ENCODE measurements at regions not wholly inside any gene's neighbourhood (a gene's known extent, or its start where the extent isn't known, plus 50 kb on each side); places are given as distances from the start of the nearest gene placed in this dataset.
"Not testable (repeated sequence)": the region's sequence is repeated elsewhere in the genome, so short reads cannot be mapped to it uniquely, and the experiment has no call there.

- DNase-seq (no peak), ATAC-seq (no peak)
- Histone ChIP-seq H3K27me3 (ENCODE audit: control insufficient read depth in 2 of 2, insufficient read depth in 2 of 2, low read length in 2 of 2) (no peaks in the 10 kb centered on the region), H3K4me1 (ENCODE audit: control insufficient read depth in 2 of 2, insufficient read depth in 2 of 2, low read length in 2 of 2) (no peaks in the 10 kb centered on the region), H3K4me3 (ENCODE audit: low read length) (no peak overlapping the region), H3K27ac (ENCODE audit: low read depth, low read length) (no peak overlapping the region), H3K9me3 (ENCODE audit: control insufficient read depth in 2 of 3, low read length in 3 of 3) (no peaks in the 10 kb centered on the region), H3K36me3 (ENCODE audit: control insufficient read depth in 2 of 3, insufficient read depth in 3 of 3, low read length in 3 of 3) (no peaks in the 10 kb centered on the region)
- Mint-ChIP-seq H3K27ac (no peak overlapping the region), H3K9me3 (peaks cover 0 to 8% (median 0%) of the 10 kb centered on the region in 11 donors), H3K4me3 (no peak overlapping the region), H3K27me3 (peaks cover 0 to 5% (median 0%) of the 10 kb centered on the region in 5 donors), H3K4me1 (no peaks in the 10 kb centered on the region), H3K36me3 (no peaks in the 10 kb centered on the region)
- ChIA-PET POLR2A (no interaction called here), CTCF (no interaction called here)
- intact Hi-C loops (cut with micrococcal nuclease) = no loop called here
These were observed 656.1 kb downstream of the DACH1 start for GRCh38 chr13:71210861-71211260.

- Histone ChIP-seq H3K27me3 (ENCODE audit: control insufficient read depth in 2 of 2, insufficient read depth in 2 of 2, low read length in 2 of 2) (no peaks in the 10 kb centered on the region), H3K36me3 (ENCODE audit: control insufficient read depth in 2 of 3, insufficient read depth in 3 of 3, low read length in 3 of 3) (no peaks in the 10 kb centered on the region), H3K9me3 (ENCODE audit: control insufficient read depth in 2 of 3, low read length in 3 of 3) (no peaks in the 10 kb centered on the region), H3K4me1 (ENCODE audit: control insufficient read depth in 2 of 2, insufficient read depth in 2 of 2, low read length in 2 of 2) (no peaks in the 10 kb centered on the region), H3K4me3 (ENCODE audit: low read length) (no peak overlapping the region), H3K27ac (ENCODE audit: low read depth, low read length) (no peak overlapping the region)
- Mint-ChIP-seq H3K27ac (no peak overlapping the region), H3K4me1 (no peaks in the 10 kb centered on the region), H3K4me3 (no peak overlapping the region), H3K9me3 (peaks cover 0 to 8% (median 0%) of the 10 kb centered on the region in 11 donors), H3K27me3 (no peaks in the 10 kb centered on the region), H3K36me3 (no peaks in the 10 kb centered on the region)
- DNase-seq (no peak), ATAC-seq (no peak)
- intact Hi-C loops (cut with micrococcal nuclease) = no loop called here
- ChIA-PET POLR2A (no interaction called here), CTCF (no interaction called here)
These were observed 657.8 kb downstream of the DACH1 start for GRCh38 chr13:71209217-71209616.

GRCh38 chr13:71184583-71184982 lies 682.4 kb downstream of the DACH1 start:
- H3K4me1 Mint-ChIP-seq; H3K36me3 Mint-ChIP-seq; H3K27ac ChIP-seq (ENCODE audit: low read depth, low read length); H3K27me3 ChIP-seq (ENCODE audit: control insufficient read depth in 2 of 2, insufficient read depth in 2 of 2, low read length in 2 of 2); POLR2A ChIA-PET; H3K36me3 ChIP-seq (ENCODE audit: control insufficient read depth in 2 of 3, insufficient read depth in 3 of 3, low read length in 3 of 3); H3K27ac Mint-ChIP-seq; intact Hi-C loops (cut with micrococcal nuclease); H3K4me3 Mint-ChIP-seq; H3K4me3 ChIP-seq (ENCODE audit: low read length); H3K9me3 ChIP-seq (ENCODE audit: control insufficient read depth in 2 of 3, low read length in 3 of 3); H3K27me3 Mint-ChIP-seq; CTCF ChIA-PET; DNase-seq; H3K4me1 ChIP-seq (ENCODE audit: control insufficient read depth in 2 of 2, insufficient read depth in 2 of 2, low read length in 2 of 2); ATAC-seq: not testable (repeated sequence)
- H3K9me3 Mint-ChIP-seq = peaks cover 0 to 18% (median 5%) of the 10 kb centered on the region in 11 donors

- H3K4me3 Mint-ChIP-seq; H3K36me3 Mint-ChIP-seq; intact Hi-C loops (cut with micrococcal nuclease); H3K27ac Mint-ChIP-seq; H3K4me3 ChIP-seq (ENCODE audit: low read length); H3K4me1 ChIP-seq (ENCODE audit: control insufficient read depth in 2 of 2, insufficient read depth in 2 of 2, low read length in 2 of 2); POLR2A ChIA-PET; H3K27me3 ChIP-seq (ENCODE audit: control insufficient read depth in 2 of 2, insufficient read depth in 2 of 2, low read length in 2 of 2); DNase-seq; H3K9me3 ChIP-seq (ENCODE audit: control insufficient read depth in 2 of 3, low read length in 3 of 3); ATAC-seq; H3K27ac ChIP-seq (ENCODE audit: low read depth, low read length); H3K27me3 Mint-ChIP-seq; H3K4me1 Mint-ChIP-seq; H3K36me3 ChIP-seq (ENCODE audit: control insufficient read depth in 2 of 3, insufficient read depth in 3 of 3, low read length in 3 of 3); CTCF ChIA-PET: not testable (repeated sequence)
- H3K9me3 Mint-ChIP-seq = peaks cover 0 to 20% (median 5%) of the 10 kb centered on the region in 11 donors
These were observed 683.7 kb downstream of the DACH1 start for GRCh38 chr13:71183352-71183751.

GRCh38 chr13:71171740-71172139 lies 695.3 kb downstream of the DACH1 start:
- no peaks in the 10 kb centered on the region for H3K4me1 Mint-ChIP-seq
- DNase-seq = no peak
- ATAC-seq = no peak
- intact Hi-C loops (cut with micrococcal nuclease) = no loop called here
- no peak overlapping the region for H3K27ac ChIP-seq (ENCODE audit: low read depth, low read length)
- no peaks in the 10 kb centered on the region for H3K27me3 Mint-ChIP-seq
- no peaks in the 10 kb centered on the region for H3K36me3 ChIP-seq (ENCODE audit: control insufficient read depth in 2 of 3, insufficient read depth in 3 of 3, low read length in 3 of 3)
- no peaks in the 10 kb centered on the region for H3K27me3 ChIP-seq (ENCODE audit: control insufficient read depth in 2 of 2, insufficient read depth in 2 of 2, low read length in 2 of 2)
- no peak overlapping the region for H3K27ac Mint-ChIP-seq
- no peak overlapping the region for H3K4me3 ChIP-seq (ENCODE audit: low read length)
- CTCF ChIA-PET = no interaction called here
- H3K4me3 Mint-ChIP-seq = no peak overlapping the region
- no peaks in the 10 kb centered on the region for H3K36me3 Mint-ChIP-seq
- POLR2A ChIA-PET = no interaction called here
- H3K9me3 ChIP-seq (ENCODE audit: control insufficient read depth in 2 of 3, low read length in 3 of 3) = no peaks in the 10 kb centered on the region
- no peaks in the 10 kb centered on the region for H3K4me1 ChIP-seq (ENCODE audit: control insufficient read depth in 2 of 2, insufficient read depth in 2 of 2, low read length in 2 of 2)
- peaks cover 0 to 8% (median 1%) of the 10 kb centered on the region in 11 donors for H3K9me3 Mint-ChIP-seq

- Mint-ChIP-seq H3K27ac (no peak overlapping the region), H3K9me3 (peaks cover 0 to 2% (median 0%) of the 10 kb centered on the region in 11 donors)
These were observed 697.8 kb downstream of the DACH1 start for GRCh38 chr13:71169180-71169579.

GRCh38 chr13:71156550-71156949 lies 710.5 kb downstream of the DACH1 start:
- peaks cover 0 to 16% (median 0%) of the 10 kb centered on the region in 11 donors for H3K9me3 Mint-ChIP-seq
- ChIA-PET CTCF (no interaction called here), POLR2A (no interaction called here)
- H3K36me3 ChIP-seq (ENCODE audit: control insufficient read depth in 2 of 3, insufficient read depth in 3 of 3, low read length in 3 of 3) = no peaks in the 10 kb centered on the region
- peaks cover 0 to 3% (median 0%) of the 10 kb centered on the region in 5 donors for H3K27me3 Mint-ChIP-seq
- no peaks in the 10 kb centered on the region for H3K27me3 ChIP-seq (ENCODE audit: control insufficient read depth in 2 of 2, insufficient read depth in 2 of 2, low read length in 2 of 2)
- intact Hi-C loops (cut with micrococcal nuclease) = no loop called here
- no peak for DNase-seq
- no peak for ATAC-seq
- no peaks in the 10 kb centered on the region for H3K36me3 Mint-ChIP-seq
- H3K4me1 Mint-ChIP-seq = no peaks in the 10 kb centered on the region
- H3K4me3 ChIP-seq (ENCODE audit: low read length) = no peak overlapping the region
- H3K4me3 Mint-ChIP-seq = no peak overlapping the region
- no peak overlapping the region for H3K27ac Mint-ChIP-seq
- no peak overlapping the region for H3K27ac ChIP-seq (ENCODE audit: low read depth, low read length)
- H3K4me1 ChIP-seq (ENCODE audit: control insufficient read depth in 2 of 2, insufficient read depth in 2 of 2, low read length in 2 of 2) = no peaks in the 10 kb centered on the region
- H3K9me3 ChIP-seq (ENCODE audit: control insufficient read depth in 2 of 3, low read length in 3 of 3) = no peaks in the 10 kb centered on the region

More at GRCh38 chr13:71169180-71169579, 697.8 kb downstream of the DACH1 start:
- Histone ChIP-seq H3K4me3 (ENCODE audit: low read length) (no peak overlapping the region), H3K36me3 (ENCODE audit: control insufficient read depth in 2 of 3, insufficient read depth in 3 of 3, low read length in 3 of 3) (no peaks in the 10 kb centered on the region), H3K27ac (ENCODE audit: low read depth, low read length) (no peak overlapping the region), H3K4me1 (ENCODE audit: control insufficient read depth in 2 of 2, insufficient read depth in 2 of 2, low read length in 2 of 2) (no peaks in the 10 kb centered on the region), H3K9me3 (ENCODE audit: control insufficient read depth in 2 of 3, low read length in 3 of 3) (no peaks in the 10 kb centered on the region), H3K27me3 (ENCODE audit: control insufficient read depth in 2 of 2, insufficient read depth in 2 of 2, low read length in 2 of 2) (no peaks in the 10 kb centered on the region)
- ATAC-seq = no peak
- DNase-seq = no peak
- POLR2A ChIA-PET = no interaction called here
- no peaks in the 10 kb centered on the region for H3K36me3 Mint-ChIP-seq
- H3K27me3 Mint-ChIP-seq = no peaks in the 10 kb centered on the region
- CTCF ChIA-PET = no interaction called here
- H3K4me1 Mint-ChIP-seq = no peaks in the 10 kb centered on the region
- intact Hi-C loops (cut with micrococcal nuclease) = no loop called here
- H3K4me3 Mint-ChIP-seq = no peak overlapping the region

All from naive thymus-derived CD4-positive, alpha-beta T cell (primary cell).